ENCODE measurements at regions not wholly inside any gene's neighbourhood (a gene's known extent, or its start where the extent isn't known, plus 50 kb on each side); places are given as distances from the start of the nearest gene placed in this dataset.
A peak's percentile ranks its signal among the peaks of the same experiment; 100 is the strongest.

GRCh38 chr9:87099407-87099806 lies 152.1 kb upstream of the GAS1 start:
- TF ChIP-seq CTCF (IDR thresholded peaks at IDR 0.05; ENCODE audit: low read length, missing control alignments): no peak
- no peak overlapping the region for H3K4me3 ChIP-seq (replicated peaks; ENCODE audit: low read depth, low read length)
- no peak for DNase-seq (ENCODE audit: low read depth)

GRCh38 chr9:87100001-87100400 lies 152.7 kb upstream of the GAS1 start:
- no peak overlapping the region for H3K4me3 ChIP-seq (replicated peaks; ENCODE audit: low read depth, low read length)
- no peak for DNase-seq (ENCODE audit: low read depth)
- no peak for TF ChIP-seq CTCF (IDR thresholded peaks at IDR 0.05; ENCODE audit: low read length, missing control alignments)

GRCh38 chr9:87102126-87102525 lies 154.8 kb upstream of the GAS1 start:
- no peak overlapping the region for H3K4me3 ChIP-seq (replicated peaks; ENCODE audit: low read depth, low read length)
- peak; percentile 49 for DNase-seq (ENCODE audit: low read depth)
- TF ChIP-seq CTCF (IDR thresholded peaks at IDR 0.05; ENCODE audit: low read length, missing control alignments): no peak

- no peak for TF ChIP-seq CTCF (IDR thresholded peaks at IDR 0.05; ENCODE audit: low read length, missing control alignments)
- DNase-seq (ENCODE audit: low read depth): no peak
- no peak overlapping the region for H3K4me3 ChIP-seq (replicated peaks; ENCODE audit: low read depth, low read length)
These were observed 159.8 kb upstream of the GAS1 start for GRCh38 chr9:87107072-87107471.

GRCh38 chr9:87108661-87109060 lies 161.4 kb upstream of the GAS1 start:
- no peak for TF ChIP-seq CTCF (IDR thresholded peaks at IDR 0.05; ENCODE audit: low read length, missing control alignments)
- H3K4me3 ChIP-seq (replicated peaks; ENCODE audit: low read depth, low read length): no peak overlapping the region
- no peak for DNase-seq (ENCODE audit: low read depth)

GRCh38 chr9:87109231-87109631 lies 161.9 kb upstream of the GAS1 start:
- H3K4me3 ChIP-seq (replicated peaks; ENCODE audit: low read depth, low read length): no peak overlapping the region
- peak; percentile 28 for DNase-seq (ENCODE audit: low read depth)
- TF ChIP-seq CTCF (IDR thresholded peaks at IDR 0.05; ENCODE audit: low read length, missing control alignments): no peak

- no peak overlapping the region for H3K4me3 ChIP-seq (replicated peaks; ENCODE audit: low read depth, low read length)
- TF ChIP-seq CTCF (IDR thresholded peaks at IDR 0.05; ENCODE audit: low read length, missing control alignments): no peak
- peak; percentile 53 for DNase-seq (ENCODE audit: low read depth)
These were observed 162.5 kb upstream of the GAS1 start for GRCh38 chr9:87109851-87110250.
